ENCODE measurements at regions not wholly inside any gene's neighbourhood (a gene's known extent, or its start where the extent isn't known, plus 50 kb on each side); places are given as distances from the start of the nearest gene placed in this dataset.

DNA sequence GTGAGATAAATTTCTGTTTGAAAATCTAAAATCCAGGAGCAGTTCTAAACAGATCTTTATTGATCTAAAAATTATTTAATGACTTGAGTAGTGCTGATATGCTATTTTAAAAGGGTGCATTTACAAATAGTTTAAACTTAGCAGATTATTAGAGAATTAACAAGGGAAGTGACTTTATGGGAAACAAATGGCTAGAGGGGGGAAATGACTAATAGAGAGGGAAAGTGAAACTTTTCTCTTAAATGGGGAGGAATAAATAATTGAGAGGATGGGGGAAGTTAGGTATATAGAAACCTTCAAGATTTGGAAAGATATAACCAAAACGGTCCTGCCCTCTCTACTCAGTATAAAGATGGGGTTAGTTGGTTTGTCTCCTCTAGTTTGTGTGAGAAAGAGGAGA, 90.1 kb upstream of the ARMC3 start (continued):
- TF ChIP-seq, protein P1, sequence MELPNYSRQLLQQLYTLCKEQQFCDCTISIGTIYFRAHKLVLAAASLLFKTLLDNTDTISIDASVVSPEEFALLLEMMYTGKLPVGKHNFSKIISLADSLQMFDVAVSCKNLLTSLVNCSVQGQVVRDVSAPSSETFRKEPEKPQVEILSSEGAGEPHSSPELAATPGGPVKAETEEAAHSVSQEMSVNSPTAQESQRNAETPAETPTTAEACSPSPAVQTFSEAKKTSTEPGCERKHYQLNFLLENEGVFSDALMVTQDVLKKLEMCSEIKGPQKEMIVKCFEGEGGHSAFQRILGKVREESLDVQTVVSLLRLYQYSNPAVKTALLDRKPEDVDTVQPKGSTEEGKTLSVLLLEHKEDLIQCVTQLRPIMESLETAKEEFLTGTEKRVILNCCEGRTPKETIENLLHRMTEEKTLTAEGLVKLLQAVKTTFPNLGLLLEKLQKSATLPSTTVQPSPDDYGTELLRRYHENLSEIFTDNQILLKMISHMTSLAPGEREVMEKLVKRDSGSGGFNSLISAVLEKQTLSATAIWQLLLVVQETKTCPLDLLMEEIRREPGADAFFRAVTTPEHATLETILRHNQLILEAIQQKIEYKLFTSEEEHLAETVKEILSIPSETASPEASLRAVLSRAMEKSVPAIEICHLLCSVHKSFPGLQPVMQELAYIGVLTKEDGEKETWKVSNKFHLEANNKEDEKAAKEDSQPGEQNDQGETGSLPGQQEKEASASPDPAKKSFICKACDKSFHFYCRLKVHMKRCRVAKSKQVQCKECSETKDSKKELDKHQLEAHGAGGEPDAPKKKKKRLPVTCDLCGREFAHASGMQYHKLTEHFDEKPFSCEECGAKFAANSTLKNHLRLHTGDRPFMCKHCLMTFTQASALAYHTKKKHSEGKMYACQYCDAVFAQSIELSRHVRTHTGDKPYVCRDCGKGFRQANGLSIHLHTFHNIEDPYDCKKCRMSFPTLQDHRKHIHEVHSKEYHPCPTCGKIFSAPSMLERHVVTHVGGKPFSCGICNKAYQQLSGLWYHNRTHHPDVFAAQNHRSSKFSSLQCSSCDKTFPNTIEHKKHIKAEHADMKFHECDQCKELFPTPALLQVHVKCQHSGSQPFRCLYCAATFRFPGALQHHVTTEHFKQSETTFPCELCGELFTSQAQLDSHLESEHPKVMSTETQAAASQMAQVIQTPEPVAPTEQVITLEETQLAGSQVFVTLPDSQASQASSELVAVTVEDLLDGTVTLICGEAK (IDR thresholded peaks at IDR 0.05; ENCODE audit: borderline replicate concordance): no peak
- no peak for TF ChIP-seq TCF12 (IDR thresholded peaks at IDR 0.05; ENCODE audit: low read depth, low read length)

DNA sequence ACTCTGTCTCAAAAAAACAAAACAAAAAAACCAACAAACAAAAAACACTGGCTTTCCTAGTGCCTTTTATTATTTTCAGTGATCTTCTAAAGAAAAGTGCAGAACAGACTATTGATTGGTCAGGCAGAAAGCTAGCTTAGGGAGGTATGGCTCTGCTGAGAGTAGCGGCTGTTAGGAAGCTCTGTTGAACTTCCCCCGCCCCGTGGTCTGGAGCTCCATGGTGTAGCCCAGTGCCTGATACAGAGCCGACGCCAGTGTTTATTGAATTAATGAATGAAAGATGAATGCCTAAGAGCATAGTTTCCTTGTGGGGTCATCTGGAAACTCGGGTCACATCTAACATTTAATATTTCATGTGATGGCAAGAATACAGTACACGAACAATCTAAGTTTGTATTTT, 90.5 kb upstream of the ARMC3 start:
- DNase-seq (ENCODE audit: low read depth, low spot score): no peak
- H2AFZ ChIP-seq (ENCODE audit: control insufficient read depth, low read depth, low read length): no peak overlapping the region
- in situ Hi-C loops (cut with MboI) (no loop called here), intact Hi-C loops (cut with micrococcal nuclease; ENCODE audit: unreplicated experiment) (no loop called here)
- no peaks in the 10 kb centered on the region for H4K20me1 ChIP-seq (ENCODE audit: control insufficient read depth, insufficient read depth)
- no peaks in the 10 kb centered on the region for H3K4me1 ChIP-seq (ENCODE audit: control insufficient read depth, insufficient read depth, low read length)
- ATAC-seq: no peak
- ChIA-PET POLR2A (no interaction called here), SMC1A (ENCODE audit: uncharacterized antibody, unreplicated experiment) (no interaction called here), RAD21 (ENCODE audit: unreplicated experiment) (no interaction called here), CTCF (no interaction called here)
- H3K79me2 ChIP-seq (ENCODE audit: control insufficient read depth, insufficient read depth, low read length): no peaks in the 10 kb centered on the region
- no peak overlapping the region for H3K9ac ChIP-seq (ENCODE audit: control insufficient read depth, insufficient read depth, low read length)
- no peaks in the 10 kb centered on the region for H3K9me3 ChIP-seq (replicated peaks; ENCODE audit: control insufficient read depth, insufficient read depth, low read length)
- WGBS (ENCODE audit: insufficient coverage, insufficient replicate concordance, low lambda C conversion rate, missing lambda C conversion rate): 84% methylated on average over 7 of the region's 7 CpGs
- BruUV-seq (replicated peaks): no TSS peak
- no peaks in the 10 kb centered on the region for H3K27me3 ChIP-seq (replicated peaks in 1 of 2; ENCODE audit: control insufficient read depth in 2 of 2, insufficient read depth in 2 of 2, low read length in 1 of 2)
- no peak overlapping the region for H3K27ac ChIP-seq (ENCODE audit: control insufficient read depth, insufficient read depth)
- H3K4me3 ChIP-seq: no peak overlapping the region
- H3K36me3 ChIP-seq (ENCODE audit: control insufficient read depth in 2 of 2, insufficient read depth in 2 of 2, low read length in 1 of 2): no peaks in the 10 kb centered on the region
- FAIRE-seq: no peak
- no peak overlapping the region for H3K4me2 ChIP-seq (ENCODE audit: control insufficient read depth, insufficient read depth)
- TF ChIP-seq STAT3 (IDR thresholded peaks at IDR 0.05; ENCODE audit: low read depth, low read length) (no peak), NFIC (IDR thresholded peaks at IDR 0.05; ENCODE audit: low read depth, low read length) (no peak)
